ENCODE measurements at regions not wholly inside any gene's neighbourhood (a gene's known extent, or its start where the extent isn't known, plus 50 kb on each side); places are given as distances from the start of the nearest gene placed in this dataset.

DNA sequence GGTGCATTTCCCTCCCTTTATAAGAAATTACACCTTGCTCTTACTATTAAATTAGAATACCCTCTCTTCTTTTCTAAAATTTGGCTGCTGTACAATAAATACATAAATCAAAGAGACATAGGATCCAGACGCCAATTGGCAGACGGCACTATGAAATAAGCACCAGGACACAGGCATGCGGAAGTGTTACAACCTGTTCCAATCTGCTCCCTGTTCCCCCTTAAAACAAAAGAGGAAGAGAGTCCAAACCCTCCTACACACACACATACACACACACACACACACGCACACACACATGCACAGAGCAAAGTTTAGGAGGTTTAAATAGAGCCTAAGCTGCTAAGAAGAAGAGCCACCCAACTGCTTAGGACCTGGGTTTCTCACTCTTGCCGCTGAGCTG, 75.6 kb upstream of the ZNF507 start:
- TF ChIP-seq POLR2A (IDR thresholded peaks at IDR 0.05; ENCODE audit: low read depth, low read length) = no peak
- TF ChIP-seq PAX5 (IDR thresholded peaks at IDR 0.05; ENCODE audit: insufficient read depth, low read length, severe bottlenecking) = no peak
- TF ChIP-seq POLR2AphosphoS5 (IDR thresholded peaks at IDR 0.05; ENCODE audit: low read depth, low read length) = no peak
- TF ChIP-seq TAF1 (IDR thresholded peaks at IDR 0.05; ENCODE audit: low read depth, low read length) = no peak
- no peak for TF ChIP-seq SPI1 (IDR thresholded peaks at IDR 0.05; ENCODE audit: low read depth, low read length)
- TF ChIP-seq POU2F2 (IDR thresholded peaks at IDR 0.05; ENCODE audit: low read depth, low read length) = no peak
